Neural cell (in vitro differentiated cells): ENCODE measurements at regions not wholly inside any gene's neighbourhood (a gene's known extent, or its start where the extent isn't known, plus 50 kb on each side); places are given as distances from the start of the nearest gene placed in this dataset.

ENCODE experiments used
- H2AFZ ChIP-seq: fragments of 200-600, 300-800 bp; sonication (generic), shearing (Covaris generic); 2 replicates; pipeline ENCODE4 v1.6.0; 2014; ENCODE audit warnings: low read depth, mild to moderate bottlenecking, antibody characterized with exemption, low read length, moderate library complexity
- H3F3A ChIP-seq: fragments of 200-600 bp; shearing (Covaris generic); 2 replicates; pipeline ENCODE4 v1.6.1; 2016; ENCODE audit warnings: mild to moderate bottlenecking, moderate library complexity, mixed read lengths, antibody characterized with exemption, low read length; ENCODE audit not compliant: insufficient read depth, poor library complexity, severe bottlenecking
- H3K27ac ChIP-seq: fragments of 200-600, 300-800 bp; sonication (generic), shearing (Covaris generic); 2 replicates; pipeline ENCODE4 v1.5.1; 2014; ENCODE audit warnings: mild to moderate bottlenecking, low read length, moderate library complexity
- H3K27me3 ChIP-seq: fragments of 300-800, 200-600 bp; sonication (generic), shearing (Covaris generic); 2 replicates; pipeline ENCODE4 v1.6.0; 2014; ENCODE audit warnings: mild to moderate bottlenecking, low read depth, low read length, moderate library complexity; ENCODE audit not compliant: insufficient read depth
- H3K36me3 ChIP-seq: fragments of 300-800, 200-600 bp; sonication (generic), shearing (Covaris generic); 2 replicates; pipeline ENCODE4 v1.5.1; 2014; ENCODE audit warnings: mild to moderate bottlenecking, antibody characterized with exemption, low read length, moderate library complexity; ENCODE audit not compliant: insufficient read depth
- H3K4me2 ChIP-seq: fragments of 300-800, 200-600 bp; sonication (generic), shearing (Covaris generic); 2 replicates; pipeline ENCODE4 v1.6.0; 2014; ENCODE audit warnings: mild to moderate bottlenecking, low read length
- H3K4me3 ChIP-seq: fragments of 300-800, 200-600 bp; sonication (generic), shearing (Covaris generic); 2 replicates; pipeline ENCODE4 v1.5.1; 2014; ENCODE audit warnings: mild to moderate bottlenecking, low read length, moderate library complexity
- H3K79me2 ChIP-seq: fragments of 200-600 bp; shearing (Covaris generic); replicated peaks from 2 replicates; pipeline ENCODE4 v1.6.0; 2014; ENCODE audit warnings: mild to moderate bottlenecking, low read length, moderate library complexity; ENCODE audit not compliant: insufficient read depth
- H3K9ac ChIP-seq: fragments of 300-800, 200-600 bp; sonication (generic), shearing (Covaris generic); 2 replicates; pipeline ENCODE4 v1.6.1; 2016; ENCODE audit warnings: mild to moderate bottlenecking, low read length, mixed read lengths
- H3K9me2 ChIP-seq: fragments of 200-600 bp; shearing (Covaris generic); 2 replicates; pipeline ENCODE4 v1.6.1; 2016; ENCODE audit warnings: mild to moderate bottlenecking, low read length, mixed read lengths; ENCODE audit not compliant: insufficient read depth
- H3K9me3 ChIP-seq: fragments of 200-600, 300-800 bp; sonication (generic), shearing (Covaris generic); 2 replicates; pipeline ENCODE4 v1.6.1; 2016; ENCODE audit warnings: mild to moderate bottlenecking, mixed run types, low read length, moderate library complexity, mixed read lengths
- H4K20me1 ChIP-seq: fragments of 200-600 bp; shearing (Covaris generic); 2 replicates; pipeline ENCODE4 v1.6.1; 2016; ENCODE audit warnings: mild to moderate bottlenecking, mixed run types; ENCODE audit not compliant: insufficient read depth
- EP300 ChIP-seq: fragments of 450-650 bp; conservative IDR thresholded peaks from 2 replicates; pipeline ENCODE4 v1.6.1; 2014; ENCODE audit warnings: antibody characterized with exemption, mild to moderate bottlenecking, moderate library complexity; ENCODE audit not compliant: poor library complexity, severe bottlenecking
- EZH2 ChIP-seq: fragments of 200-600, 300-800 bp; shearing (Covaris generic), sonication (generic); IDR thresholded peaks from 2 replicates; pipeline ENCODE4 v1.6.1; 2014; ENCODE audit warnings: antibody characterized with exemption, low read length, borderline replicate concordance, mild to moderate bottlenecking; ENCODE audit not compliant: insufficient read depth, poor library complexity, severe bottlenecking
- MXI1 ChIP-seq: fragments of 450-650 bp; conservative IDR thresholded peaks from 2 replicates; pipeline ENCODE4 v1.6.1; 2014; ENCODE audit warnings: antibody characterized with exemption, mild to moderate bottlenecking; ENCODE audit not compliant: poor library complexity, severe bottlenecking
- POLR2AphosphoS5 ChIP-seq: IDR thresholded peaks from 2 replicates; pipeline ENCODE4 v1.6.1; 2012
- RAD21 ChIP-seq: fragments of 450-650 bp; conservative IDR thresholded peaks from 2 replicates; pipeline ENCODE4 v1.6.1; 2014; ENCODE audit warnings: antibody characterized with exemption, mild to moderate bottlenecking, moderate library complexity
- SMC3 ChIP-seq: fragments of 450-650 bp; conservative IDR thresholded peaks from 2 replicates; pipeline ENCODE4 v1.6.1; 2014; ENCODE audit warnings: antibody characterized with exemption, mild to moderate bottlenecking, moderate library complexity; ENCODE audit not compliant: poor library complexity
- TAF1 ChIP-seq: IDR thresholded peaks from 2 replicates; pipeline ENCODE4 v1.6.1; 2012; ENCODE audit warnings: low read depth
- TF ChIP-seq, protein P1 (sequence below): fragments of 450-650 bp; IDR thresholded peaks from 2 replicates; pipeline ENCODE4 v1.5.1; 2014; ENCODE audit warnings: antibody characterized with exemption, mild to moderate bottlenecking, moderate library complexity; ENCODE audit not compliant: poor library complexity, severe bottlenecking
- TF ChIP-seq, protein P2 (sequence below): IDR thresholded peaks from 2 replicates; pipeline ENCODE4 v1.6.1; 2012; ENCODE audit warnings: borderline replicate concordance

DNA sequence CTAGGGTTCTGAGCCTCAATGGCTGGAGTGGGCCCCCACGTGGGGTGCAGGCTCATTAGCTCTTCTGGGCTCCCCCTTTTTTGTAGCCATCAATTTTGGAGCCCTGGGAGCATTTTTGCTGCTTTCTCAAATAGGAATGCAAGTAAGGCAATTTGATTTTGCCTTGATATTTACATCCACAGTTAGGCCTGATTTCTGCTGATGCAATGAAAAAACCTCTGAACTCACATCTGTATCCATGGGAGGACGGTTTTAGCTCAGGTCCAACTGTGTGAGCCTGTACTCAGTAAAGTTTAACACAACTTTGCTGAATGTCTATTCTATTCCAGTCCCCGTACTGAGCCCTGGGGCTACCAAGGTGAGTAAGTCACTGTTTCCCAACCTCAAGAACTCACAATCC lies 425.0 kb downstream of the HAPSTR1 start:
- TF ChIP-seq EP300: no peak
- no peak for TF ChIP-seq MXI1
- no peak for TF ChIP-seq SMC3
- no peak for TF ChIP-seq TAF1
- TF ChIP-seq, protein P1, sequence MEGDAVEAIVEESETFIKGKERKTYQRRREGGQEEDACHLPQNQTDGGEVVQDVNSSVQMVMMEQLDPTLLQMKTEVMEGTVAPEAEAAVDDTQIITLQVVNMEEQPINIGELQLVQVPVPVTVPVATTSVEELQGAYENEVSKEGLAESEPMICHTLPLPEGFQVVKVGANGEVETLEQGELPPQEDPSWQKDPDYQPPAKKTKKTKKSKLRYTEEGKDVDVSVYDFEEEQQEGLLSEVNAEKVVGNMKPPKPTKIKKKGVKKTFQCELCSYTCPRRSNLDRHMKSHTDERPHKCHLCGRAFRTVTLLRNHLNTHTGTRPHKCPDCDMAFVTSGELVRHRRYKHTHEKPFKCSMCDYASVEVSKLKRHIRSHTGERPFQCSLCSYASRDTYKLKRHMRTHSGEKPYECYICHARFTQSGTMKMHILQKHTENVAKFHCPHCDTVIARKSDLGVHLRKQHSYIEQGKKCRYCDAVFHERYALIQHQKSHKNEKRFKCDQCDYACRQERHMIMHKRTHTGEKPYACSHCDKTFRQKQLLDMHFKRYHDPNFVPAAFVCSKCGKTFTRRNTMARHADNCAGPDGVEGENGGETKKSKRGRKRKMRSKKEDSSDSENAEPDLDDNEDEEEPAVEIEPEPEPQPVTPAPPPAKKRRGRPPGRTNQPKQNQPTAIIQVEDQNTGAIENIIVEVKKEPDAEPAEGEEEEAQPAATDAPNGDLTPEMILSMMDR: no peak
- no peak for TF ChIP-seq POLR2AphosphoS5
- no peak for TF ChIP-seq RAD21
- TF ChIP-seq EZH2: no peak
- TF ChIP-seq, protein P2, sequence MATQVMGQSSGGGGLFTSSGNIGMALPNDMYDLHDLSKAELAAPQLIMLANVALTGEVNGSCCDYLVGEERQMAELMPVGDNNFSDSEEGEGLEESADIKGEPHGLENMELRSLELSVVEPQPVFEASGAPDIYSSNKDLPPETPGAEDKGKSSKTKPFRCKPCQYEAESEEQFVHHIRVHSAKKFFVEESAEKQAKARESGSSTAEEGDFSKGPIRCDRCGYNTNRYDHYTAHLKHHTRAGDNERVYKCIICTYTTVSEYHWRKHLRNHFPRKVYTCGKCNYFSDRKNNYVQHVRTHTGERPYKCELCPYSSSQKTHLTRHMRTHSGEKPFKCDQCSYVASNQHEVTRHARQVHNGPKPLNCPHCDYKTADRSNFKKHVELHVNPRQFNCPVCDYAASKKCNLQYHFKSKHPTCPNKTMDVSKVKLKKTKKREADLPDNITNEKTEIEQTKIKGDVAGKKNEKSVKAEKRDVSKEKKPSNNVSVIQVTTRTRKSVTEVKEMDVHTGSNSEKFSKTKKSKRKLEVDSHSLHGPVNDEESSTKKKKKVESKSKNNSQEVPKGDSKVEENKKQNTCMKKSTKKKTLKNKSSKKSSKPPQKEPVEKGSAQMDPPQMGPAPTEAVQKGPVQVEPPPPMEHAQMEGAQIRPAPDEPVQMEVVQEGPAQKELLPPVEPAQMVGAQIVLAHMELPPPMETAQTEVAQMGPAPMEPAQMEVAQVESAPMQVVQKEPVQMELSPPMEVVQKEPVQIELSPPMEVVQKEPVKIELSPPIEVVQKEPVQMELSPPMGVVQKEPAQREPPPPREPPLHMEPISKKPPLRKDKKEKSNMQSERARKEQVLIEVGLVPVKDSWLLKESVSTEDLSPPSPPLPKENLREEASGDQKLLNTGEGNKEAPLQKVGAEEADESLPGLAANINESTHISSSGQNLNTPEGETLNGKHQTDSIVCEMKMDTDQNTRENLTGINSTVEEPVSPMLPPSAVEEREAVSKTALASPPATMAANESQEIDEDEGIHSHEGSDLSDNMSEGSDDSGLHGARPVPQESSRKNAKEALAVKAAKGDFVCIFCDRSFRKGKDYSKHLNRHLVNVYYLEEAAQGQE: no peak
- no peak overlapping the region for H3K4me3 ChIP-seq
- H3F3A ChIP-seq: no peaks in the 10 kb centered on the region
- H3K4me2 ChIP-seq: no peak overlapping the region
- H3K27me3 ChIP-seq: no peaks in the 10 kb centered on the region
- no peaks in the 10 kb centered on the region for H3K79me2 ChIP-seq
- no peak overlapping the region for H3K27ac ChIP-seq
- H2AFZ ChIP-seq: no peak overlapping the region
- H4K20me1 ChIP-seq: no peaks in the 10 kb centered on the region
- H3K9ac ChIP-seq: no peak overlapping the region
- no peaks in the 10 kb centered on the region for H3K9me2 ChIP-seq
- no peaks in the 10 kb centered on the region for H3K9me3 ChIP-seq
- H3K36me3 ChIP-seq: no peaks in the 10 kb centered on the region

DNA sequence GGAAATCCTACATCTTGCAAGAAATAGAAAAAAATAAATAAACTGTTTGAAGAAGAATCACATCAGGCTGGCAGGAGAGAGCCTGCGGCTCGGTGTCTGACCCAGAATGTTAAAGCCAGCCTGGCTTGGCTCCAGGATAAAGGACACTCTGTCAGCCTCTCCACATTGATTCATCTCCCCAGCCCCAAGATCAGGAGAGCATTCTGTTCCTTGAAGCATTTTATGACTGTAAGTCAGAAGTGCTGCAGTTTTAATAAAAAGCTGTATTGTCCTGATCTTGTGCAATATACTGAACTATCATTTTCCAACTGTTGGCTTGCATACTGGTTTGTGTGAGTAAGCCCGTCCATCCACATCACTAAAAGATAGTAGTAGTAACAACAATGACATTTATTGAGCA lies 426.6 kb downstream of the HAPSTR1 start:
- no peak overlapping the region for H3K4me2 ChIP-seq
- H3F3A ChIP-seq: no peaks in the 10 kb centered on the region
- TF ChIP-seq EP300 (no peak), POLR2AphosphoS5 (no peak), SMC3 (no peak), MXI1 (no peak), TAF1 (no peak), EZH2 (no peak), RAD21 (no peak)
- TF ChIP-seq, protein P1: no peak
- TF ChIP-seq, protein P2: no peak
- H3K79me2 ChIP-seq: no peaks in the 10 kb centered on the region
- H3K36me3 ChIP-seq: no peaks in the 10 kb centered on the region
- H3K9me3 ChIP-seq: no peaks in the 10 kb centered on the region
- H3K4me3 ChIP-seq: no peak overlapping the region
- no peak overlapping the region for H3K27ac ChIP-seq
- no peak overlapping the region for H3K9ac ChIP-seq
- no peak overlapping the region for H2AFZ ChIP-seq
- H4K20me1 ChIP-seq: no peaks in the 10 kb centered on the region
- H3K27me3 ChIP-seq: no peaks in the 10 kb centered on the region
- H3K9me2 ChIP-seq: no peaks in the 10 kb centered on the region
